HG03039 (cell line): ENCODE measurements at regions not wholly inside any gene's neighbourhood (a gene's known extent, or its start where the extent isn't known, plus 50 kb on each side); places are given as distances from the start of the nearest gene placed in this dataset.

Experiments used
- ATAC-seq: cut with Tn5 transposase; IDR thresholded peaks from one replicate; pipeline ENCODE4 v1.9.1; 2021; ENCODE audit warnings: mild to moderate bottlenecking, moderate library complexity; ENCODE audit not compliant: unreplicated experiment

DNA sequence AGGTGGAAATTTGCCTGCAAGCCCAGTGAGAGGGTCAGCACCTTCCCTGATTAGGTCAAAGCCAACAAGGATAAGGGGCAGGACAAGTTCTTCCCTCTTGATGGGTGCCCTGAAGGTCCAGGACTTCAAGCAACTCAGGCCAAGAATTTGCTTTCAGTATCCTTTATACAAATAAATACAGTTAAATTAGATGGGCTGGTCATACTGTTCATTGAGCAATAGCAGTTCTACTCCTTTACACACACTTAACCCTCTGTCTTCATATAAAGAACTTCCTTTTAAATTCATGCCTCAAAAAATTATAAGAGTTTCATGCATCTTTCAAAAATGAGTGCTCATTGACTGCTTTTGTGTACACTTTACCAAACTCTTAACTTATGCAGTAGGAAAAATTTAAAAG lies 392.0 kb downstream of the SPRY1 start:
- no peak for ATAC-seq

DNA sequence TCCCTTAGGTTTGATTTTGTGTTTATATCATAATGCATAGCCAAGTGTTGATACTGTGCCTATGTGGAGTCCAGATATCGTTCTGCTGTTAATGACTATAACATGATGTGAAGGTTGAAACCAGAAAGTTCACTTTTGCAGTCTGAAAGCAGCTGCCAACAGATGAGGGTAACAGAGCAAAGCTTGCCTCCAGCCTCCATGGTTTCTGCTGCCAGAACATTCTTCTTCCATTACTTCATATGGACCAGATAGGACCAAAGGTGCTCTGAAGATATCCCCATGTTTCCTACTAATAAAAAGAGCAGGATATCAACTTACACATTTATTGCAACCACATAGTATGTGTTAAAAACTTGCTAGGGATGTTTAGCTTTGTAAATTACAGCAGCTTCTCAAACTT lies 394.1 kb downstream of the SPRY1 start:
- no peak for ATAC-seq

DNA sequence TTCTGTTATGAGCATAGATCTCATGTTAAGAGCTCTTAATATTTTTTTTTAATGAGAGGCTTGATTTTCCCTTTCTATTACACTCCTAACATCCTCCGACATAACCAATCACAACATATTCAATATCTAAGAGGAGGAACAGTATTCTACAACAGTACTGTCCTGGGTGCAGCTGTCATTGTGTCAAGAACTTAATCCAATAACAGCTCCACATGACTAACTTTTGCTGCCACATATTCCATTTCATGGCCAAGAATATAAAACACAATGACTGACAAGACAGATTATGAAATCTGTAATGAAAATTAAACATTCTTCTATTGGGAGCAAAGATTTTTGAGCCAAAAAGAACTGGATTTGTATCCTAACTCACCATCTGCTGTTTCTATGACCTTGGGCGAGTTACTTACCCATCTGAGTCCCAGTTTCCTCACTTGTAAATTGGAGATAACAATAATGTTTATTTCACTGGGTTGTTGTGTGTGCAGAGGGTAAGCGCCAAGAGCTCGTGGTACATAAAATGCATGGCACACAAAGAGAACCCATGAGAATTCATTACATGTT lies 405.6 kb downstream of the SPRY1 start:
- ATAC-seq: no peak

DNA sequence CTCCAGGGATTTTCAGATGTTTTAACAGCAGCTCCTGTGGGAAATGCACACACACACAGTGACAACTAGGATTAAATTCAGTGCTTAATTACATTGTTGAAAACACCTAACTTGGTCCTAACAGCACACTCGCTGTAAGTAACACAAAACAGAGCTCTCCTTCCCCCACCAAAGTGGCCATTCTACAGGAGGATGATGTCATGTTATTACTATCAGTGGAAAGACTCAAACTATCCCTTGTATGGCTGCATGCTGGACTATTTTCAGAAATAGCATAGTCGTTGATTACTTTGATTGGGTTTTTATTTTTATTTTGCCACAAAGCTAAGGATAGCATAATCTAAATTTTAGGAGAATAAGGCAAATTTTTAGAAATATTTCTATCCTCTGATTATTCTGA lies 406.3 kb downstream of the SPRY1 start:
- ATAC-seq: no peak

DNA sequence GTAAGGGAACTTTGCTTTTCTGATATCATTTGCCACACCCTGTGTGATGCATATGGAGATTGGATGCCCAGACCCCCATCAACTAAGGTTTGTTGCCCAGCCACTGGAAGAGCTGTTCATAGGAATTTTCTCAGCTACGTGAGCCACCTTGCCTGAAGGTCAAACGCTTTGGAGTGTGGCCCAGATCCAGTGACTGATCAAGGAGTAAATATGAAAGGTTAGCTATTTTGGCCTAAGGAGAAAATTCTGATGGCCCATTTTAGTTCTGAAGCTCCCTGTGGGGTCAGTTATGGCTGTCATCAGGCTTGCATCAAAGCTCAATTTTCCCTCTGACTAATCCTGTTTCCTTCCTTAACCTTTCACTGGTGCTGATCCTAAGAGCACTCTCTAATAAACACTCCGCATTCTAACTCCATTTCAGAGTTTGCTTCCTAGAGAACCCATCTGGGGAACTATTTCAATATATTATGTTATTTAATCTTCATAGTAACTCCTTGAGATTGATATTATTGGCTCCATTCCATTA lies 407.7 kb downstream of the SPRY1 start:
- ATAC-seq: no peak

DNA sequence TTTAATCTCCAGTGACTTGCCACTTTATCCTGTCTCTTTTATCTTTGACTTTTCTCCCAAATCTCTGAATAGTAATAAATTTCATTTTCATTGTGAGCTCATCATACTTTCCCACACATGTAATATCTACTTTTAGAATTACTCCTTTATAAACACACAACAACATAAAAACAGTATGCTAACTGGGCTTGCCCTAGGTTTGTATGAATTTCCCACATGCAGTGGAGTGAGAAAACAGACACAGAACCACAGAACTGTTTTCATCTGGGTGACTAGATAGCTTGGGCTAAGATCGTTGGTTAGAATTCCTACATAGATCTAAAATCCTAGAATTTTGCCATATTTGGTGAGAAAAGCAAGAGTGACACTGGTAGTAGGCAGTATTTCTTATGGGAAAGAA lies 409.5 kb downstream of the SPRY1 start:
- no peak for ATAC-seq

DNA sequence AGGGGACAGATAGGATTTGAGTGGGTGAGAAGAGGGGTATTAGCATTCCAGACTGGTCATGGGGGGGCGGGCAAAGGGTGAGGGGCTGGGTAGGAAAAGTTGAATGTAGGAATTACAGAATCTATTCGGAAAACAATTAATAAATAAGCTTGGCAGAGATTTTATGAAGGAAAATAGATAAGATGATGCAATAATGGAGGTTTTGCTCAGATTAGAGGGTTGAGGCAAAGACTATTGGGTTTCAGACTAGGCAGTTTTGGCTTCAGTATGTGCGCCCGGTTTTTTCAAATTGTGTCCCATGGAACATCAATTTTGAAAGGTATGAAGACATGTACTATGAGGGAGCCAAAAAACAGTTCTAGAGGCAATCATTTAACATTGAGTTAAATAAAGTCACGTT lies 410.6 kb downstream of the SPRY1 start:
- ATAC-seq: no peak

DNA sequence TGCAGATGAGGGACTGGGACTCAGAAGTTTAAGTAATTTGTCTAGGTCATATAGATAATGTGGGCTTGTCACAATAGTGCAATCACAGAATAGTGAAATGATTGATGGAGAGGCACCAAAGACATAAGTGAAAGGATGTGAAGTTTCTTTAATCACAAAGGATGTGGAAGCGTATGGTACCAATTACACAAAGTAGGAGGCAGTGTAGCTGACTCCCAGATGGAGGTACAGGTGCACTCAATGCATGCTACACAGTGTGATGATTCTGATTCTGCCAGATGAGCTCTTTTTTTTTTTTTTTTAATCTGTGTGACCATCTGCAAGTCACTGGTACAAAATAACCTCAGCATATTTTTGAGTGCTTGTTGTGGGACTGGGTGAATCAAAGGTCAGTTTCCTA lies 411.3 kb downstream of the SPRY1 start:
- ATAC-seq: no peak

DNA sequence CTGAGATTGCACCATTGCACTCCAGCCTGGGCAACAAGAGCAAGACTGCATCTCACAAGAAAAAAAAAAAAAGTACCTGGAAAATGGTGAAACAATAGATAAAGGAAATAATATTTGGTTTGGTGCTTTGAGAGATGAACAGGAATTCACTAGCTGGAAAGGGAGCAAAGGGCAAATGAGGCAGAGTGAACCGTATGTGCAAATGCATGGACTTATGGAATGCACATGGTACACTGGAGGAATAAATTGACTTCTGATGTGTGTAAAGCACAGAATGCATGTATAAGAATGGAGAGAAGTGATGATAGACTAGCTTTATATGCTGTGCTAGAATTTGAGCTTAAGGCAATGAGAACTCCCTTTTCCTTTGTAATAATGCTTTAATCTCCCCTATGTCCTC lies 413.3 kb downstream of the SPRY1 start:
- ATAC-seq: no peak

DNA sequence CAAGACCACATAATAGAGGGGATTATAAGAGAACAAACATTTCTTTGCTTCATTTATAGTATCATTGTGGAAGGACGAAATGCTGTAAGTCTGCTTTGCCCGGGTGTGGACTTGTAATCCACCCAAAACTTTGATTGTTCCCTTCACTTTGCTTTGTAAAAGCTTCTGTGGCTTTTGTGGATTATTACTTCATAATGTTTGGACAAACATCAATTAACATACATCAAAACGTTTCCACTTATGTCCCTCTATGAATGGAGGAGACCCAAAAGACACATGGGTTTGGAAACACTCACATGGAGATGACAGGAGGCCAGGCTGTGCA lies 415.4 kb downstream of the SPRY1 start:
- no peak for ATAC-seq

DNA sequence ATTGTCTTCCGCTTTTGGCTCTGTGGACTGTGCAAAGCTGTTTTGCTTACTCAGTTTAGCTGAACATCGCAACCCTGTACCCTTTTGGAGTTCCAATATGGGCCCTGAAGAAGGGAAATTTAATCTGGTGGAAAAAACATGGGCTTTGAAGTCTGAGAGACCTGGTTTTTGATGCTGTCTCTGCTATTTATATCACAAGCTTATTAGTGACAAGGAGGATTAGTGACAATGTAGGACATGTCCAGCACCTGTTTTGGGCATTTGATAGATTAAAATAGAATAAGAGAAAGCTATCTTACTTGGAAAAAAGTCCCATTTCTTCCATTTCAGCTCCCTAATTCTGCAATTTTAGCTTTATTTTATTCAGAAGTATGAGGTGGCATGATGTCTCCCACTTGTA lies 417.3 kb downstream of the SPRY1 start:
- ATAC-seq: no peak

DNA sequence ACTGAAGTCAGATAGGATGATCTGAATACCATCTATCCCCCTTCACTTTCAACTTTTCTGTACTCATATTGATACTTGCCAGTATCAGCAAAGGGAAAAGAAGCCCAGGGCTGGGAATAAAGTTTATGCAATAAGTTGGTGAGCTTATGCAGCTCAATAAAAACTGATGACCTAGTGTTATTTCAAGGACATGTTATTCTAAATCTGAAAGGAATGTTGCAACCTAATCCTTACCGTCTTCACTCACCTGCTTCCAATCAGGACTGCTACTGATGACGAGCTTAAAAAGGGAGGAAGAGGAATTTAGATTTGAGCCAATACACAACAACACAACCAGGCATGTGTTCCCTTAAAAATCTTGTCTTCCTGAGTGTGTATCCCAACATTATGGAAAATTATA lies 419.9 kb downstream of the SPRY1 start:
- ATAC-seq: no peak

DNA sequence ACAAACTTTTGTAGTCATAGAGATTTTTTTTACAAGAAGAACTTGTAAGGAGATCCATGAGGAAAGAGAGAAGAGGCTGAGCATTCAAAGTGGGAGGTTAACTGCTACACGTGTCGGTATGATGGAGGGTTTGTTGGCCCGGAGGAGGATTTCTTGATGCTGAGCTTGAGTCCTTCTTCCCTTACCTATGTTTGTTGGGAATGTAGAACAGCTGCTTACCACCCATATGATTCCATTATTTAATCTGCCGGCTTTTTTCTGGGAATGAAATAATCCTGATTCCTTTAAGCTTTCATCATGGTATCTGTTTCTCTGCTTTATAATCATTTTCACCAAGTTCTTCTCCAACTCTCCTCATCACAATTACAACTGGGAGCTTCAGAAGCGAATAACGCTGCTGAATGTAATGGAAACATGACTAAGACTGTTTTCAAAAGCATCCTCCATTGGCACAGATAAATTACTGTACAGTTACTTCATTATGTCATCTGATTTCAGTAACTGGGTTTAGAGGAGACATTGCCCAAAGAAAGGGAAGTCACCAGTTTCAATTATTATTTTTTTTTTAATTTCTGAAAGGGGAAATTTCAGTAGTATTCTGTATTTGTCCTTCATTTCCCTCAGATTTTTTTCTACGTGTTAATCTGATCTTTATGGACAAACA lies 420.6 kb downstream of the SPRY1 start:
- no peak for ATAC-seq

DNA sequence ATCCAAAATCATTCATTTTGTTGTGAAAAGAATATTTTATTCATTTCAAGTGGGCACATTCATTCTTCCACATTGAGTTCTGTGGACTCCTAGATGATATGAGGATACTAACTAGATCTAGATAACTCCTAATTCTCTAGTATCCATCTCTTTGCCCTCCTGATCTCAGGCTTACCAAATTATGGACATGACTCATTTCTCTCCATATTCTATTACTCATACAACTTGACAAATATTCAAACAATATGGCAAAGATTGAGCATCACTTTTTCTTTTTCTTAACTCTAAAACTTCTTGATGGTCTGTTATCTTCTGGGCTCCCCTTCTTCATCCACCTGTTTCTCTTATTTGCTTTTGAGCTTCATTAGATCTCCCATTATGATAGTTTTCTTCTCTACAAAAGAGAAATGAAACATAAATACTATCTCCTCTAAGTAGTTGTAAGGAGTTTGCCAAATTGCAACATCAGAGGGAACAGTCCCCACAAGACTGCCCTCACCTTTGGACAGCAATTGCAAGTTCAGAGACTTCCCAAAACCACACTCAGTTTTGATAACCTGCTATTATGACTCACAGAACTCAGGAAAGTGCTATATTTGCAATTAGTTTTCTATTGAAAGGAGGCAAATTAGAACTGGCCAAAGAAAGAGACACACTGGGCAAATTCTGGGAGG lies 422.9 kb downstream of the SPRY1 start:
- ATAC-seq: no peak

DNA sequence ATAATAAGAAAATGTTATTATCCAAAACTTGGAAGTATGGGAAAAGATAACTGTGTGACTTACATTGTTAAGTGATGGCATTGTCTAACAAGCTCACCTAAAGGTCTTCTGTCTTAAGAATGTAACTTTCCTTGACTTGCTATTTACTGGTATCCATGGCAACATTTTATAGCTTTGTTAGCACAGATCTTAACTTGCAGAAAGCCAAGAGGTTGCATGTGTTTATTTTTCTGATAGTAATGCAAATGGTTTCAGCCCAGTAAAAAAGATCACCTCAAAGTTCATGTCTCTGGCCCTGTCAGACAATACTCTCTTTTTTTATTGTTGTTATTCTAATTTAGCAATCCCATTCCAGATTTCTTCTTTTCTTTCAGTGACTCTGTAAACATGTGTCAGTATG lies 425.3 kb downstream of the SPRY1 start:
- no peak for ATAC-seq

DNA sequence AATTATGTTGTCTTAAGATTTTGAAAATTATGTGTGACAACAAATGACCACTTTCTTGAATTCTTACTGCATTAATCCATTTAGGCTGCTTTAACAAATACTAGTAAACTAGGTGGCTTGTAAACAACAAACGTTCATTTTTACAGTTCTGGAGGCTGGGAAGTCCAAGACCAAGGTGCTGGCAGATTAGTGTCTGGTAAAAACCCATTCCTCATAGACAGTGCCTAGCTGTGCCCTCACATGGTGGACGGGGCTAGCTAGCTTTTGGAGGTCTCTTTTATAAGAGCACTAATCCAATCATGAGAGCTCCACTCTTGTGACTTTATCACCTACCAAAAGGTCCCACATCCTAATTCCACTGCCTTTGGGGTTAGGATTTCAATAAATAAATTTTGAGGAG lies 425.8 kb downstream of the SPRY1 start:
- ATAC-seq: no peak

DNA sequence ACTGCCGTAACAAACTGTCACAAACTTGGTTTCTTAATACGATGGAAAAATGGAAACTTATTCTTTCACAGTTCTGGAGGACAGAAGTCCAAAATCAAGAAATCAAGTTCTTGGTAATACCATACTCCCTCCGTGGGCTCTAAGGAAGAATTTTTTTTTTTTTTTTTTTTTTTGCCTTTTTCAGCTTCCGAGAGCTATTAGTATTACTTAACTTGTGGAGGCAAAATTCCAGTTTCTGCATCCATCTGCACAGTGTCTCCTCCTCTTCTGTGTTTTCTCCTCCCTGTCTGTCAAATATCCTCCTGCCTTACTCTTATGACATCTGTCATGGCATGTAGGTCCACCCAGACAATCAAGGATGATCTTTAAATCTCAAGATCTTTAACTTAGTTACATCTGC lies 426.6 kb downstream of the SPRY1 start:
- ATAC-seq: no peak

DNA sequence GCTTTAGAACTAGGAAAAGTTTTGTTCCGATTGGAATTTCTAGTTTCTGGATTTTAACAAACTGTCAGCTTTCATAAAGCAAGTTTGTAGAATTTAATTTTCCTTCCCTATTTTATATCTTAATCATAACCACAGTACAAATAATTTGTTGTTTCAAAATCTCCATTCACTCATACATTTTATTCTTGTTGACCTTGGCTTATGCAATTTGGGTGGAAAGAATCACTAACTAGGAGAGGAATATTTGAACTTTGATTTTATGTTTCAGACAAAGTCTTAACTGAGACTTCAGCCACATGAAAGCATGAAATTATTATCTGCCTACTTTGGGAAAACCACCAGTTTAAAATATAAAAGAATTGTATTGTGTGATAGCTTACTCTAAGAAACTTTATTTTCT lies 427.9 kb downstream of the SPRY1 start:
- no peak for ATAC-seq

DNA sequence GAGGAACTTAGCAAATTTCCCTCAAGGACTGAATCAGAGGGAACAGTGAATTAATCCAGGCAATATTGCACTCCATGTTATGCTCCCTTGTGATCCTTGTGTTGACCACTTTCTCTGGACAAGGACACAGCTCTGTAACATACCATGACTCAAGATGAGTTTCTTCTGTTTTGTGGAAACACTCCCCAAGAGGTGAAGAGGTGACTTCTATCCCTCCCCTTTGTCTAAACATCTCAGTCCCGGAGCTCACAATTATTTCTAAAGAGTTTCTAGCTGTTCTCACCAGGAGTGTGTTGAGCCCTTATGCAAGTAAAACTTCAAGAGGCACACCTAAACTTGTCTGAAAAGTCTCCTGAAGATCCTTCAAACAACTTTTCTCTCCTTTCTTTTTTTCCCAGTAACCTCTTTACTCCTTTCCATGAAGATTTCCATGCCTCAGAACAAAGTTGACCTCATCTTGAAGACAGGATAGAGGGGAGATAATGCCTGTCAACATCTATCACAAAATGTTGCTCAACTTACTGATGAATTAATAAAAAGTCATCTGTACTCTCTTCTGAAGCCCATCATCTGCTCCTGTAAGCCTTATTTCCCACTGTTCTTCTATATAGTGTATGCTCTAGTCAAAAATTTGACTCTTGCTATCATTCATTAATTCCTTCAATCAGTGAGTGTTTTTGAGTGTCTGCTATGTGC lies 429.1 kb downstream of the SPRY1 start:
- no peak for ATAC-seq

DNA sequence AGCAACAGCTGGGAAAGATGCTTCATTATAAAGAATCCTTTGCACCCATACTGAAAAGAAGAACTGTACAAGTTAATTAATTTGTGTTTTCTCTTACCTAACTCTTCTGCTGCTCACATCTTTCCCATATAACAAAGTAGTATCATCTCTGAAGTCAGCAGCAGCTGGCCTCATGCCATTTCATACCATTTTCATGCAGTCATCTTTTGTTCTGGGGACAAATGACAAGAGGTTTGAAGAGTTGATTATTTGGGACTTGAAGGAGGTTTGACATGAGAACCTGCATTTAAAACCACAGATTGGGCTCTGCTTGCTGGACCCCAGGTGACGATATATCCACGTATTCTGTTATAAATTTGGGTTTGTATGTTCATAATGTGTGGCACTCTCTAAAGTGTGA lies 430.3 kb downstream of the SPRY1 start:
- ATAC-seq: no peak

DNA sequence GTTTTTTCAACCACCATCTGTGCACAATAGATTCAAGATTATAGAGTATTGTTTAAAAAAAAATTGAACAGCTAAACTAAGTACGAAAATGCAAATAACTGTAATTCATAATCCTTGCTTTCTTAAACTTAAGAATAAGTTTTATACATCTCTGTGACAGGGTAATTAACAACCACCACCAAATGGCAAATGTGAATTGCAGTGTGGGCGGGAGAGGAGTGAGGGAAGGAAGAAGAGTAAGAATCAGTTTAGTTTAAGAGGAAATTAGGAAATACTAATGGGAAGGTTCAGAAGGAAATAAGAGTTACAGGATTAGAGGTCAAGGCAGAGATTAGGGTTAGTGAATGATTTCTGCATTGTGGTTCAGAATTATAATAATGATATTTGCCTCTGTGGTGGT lies 430.9 kb downstream of the SPRY1 start:
- no peak for ATAC-seq

DNA sequence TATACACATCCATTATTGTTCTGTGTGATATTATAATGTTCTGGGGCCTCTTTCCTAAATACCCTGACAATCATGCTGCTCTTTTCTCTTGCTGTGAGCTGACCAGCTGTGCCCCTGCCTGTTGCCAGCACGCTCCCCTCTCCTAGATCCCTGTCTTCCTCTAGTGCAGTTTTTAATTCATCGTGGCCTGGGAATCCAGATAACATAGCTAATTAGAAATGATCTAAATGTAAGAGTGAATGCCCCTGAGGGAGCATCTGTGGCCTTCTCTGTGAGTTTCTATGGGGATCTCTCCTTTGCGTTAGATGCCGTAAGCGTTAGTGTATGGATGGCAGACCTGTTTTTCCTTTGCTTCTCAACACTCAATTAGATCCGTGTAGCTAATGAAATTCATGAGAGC lies 434.3 kb downstream of the SPRY1 start:
- no peak for ATAC-seq
